ENCODE measurements at regions not wholly inside any gene's neighbourhood (a gene's known extent, or its start where the extent isn't known, plus 50 kb on each side); places are given as distances from the start of the nearest gene placed in this dataset.
A peak's percentile ranks its signal among the peaks of the same experiment; 100 is the strongest.

DNA sequence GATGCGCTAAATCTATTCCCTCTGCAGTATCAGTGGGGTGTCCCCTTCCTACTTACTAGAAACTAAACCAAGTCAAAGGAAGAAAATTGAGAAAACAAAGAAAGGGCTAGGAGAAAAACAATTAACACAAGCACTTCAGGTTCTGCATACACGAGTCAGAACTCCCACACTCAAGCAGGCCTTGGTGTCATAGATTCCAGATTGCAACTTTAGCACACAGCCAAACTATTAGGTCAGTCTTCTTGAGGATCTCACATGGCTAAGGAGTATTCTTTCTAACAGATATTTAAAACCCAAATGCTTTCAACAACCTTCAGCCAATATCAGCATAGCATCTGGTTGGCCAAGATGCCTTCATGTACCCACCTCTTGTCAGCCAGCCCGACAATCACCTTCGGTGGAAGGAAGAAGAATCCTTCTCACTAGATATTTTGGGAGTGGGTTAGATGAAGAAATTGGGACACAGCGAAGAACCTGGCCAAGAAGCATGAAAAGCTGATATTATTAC is 340.0 kb downstream of the VPS13C start:
- Histone ChIP-seq H3K4me1 (no peaks in the 10 kb centered on the region), H3K4me3 (no peak overlapping the region), H3K27ac (peak overlapping the region in 1 of 4 donors; percentile 8), H3K36me3 (no peaks in the 10 kb centered on the region), H3K9me3 (no peaks in the 10 kb centered on the region), H3K27me3 (no peaks in the 10 kb centered on the region)
- TF ChIP-seq, protein P1, sequence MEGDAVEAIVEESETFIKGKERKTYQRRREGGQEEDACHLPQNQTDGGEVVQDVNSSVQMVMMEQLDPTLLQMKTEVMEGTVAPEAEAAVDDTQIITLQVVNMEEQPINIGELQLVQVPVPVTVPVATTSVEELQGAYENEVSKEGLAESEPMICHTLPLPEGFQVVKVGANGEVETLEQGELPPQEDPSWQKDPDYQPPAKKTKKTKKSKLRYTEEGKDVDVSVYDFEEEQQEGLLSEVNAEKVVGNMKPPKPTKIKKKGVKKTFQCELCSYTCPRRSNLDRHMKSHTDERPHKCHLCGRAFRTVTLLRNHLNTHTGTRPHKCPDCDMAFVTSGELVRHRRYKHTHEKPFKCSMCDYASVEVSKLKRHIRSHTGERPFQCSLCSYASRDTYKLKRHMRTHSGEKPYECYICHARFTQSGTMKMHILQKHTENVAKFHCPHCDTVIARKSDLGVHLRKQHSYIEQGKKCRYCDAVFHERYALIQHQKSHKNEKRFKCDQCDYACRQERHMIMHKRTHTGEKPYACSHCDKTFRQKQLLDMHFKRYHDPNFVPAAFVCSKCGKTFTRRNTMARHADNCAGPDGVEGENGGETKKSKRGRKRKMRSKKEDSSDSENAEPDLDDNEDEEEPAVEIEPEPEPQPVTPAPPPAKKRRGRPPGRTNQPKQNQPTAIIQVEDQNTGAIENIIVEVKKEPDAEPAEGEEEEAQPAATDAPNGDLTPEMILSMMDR (IDR thresholded peaks at IDR 0.05) = no peak
- TF ChIP-seq POLR2A (IDR thresholded peaks at IDR 0.05) = no peak
- no peak for TF ChIP-seq EP300 (IDR thresholded peaks at IDR 0.05)
- 83 to 85% methylated on average over 5 of the region's 5 CpGs for WGBS, 2 donors
- no peak for DNase-seq (ENCODE audit: low spot score in 2 of 2)

DNA sequence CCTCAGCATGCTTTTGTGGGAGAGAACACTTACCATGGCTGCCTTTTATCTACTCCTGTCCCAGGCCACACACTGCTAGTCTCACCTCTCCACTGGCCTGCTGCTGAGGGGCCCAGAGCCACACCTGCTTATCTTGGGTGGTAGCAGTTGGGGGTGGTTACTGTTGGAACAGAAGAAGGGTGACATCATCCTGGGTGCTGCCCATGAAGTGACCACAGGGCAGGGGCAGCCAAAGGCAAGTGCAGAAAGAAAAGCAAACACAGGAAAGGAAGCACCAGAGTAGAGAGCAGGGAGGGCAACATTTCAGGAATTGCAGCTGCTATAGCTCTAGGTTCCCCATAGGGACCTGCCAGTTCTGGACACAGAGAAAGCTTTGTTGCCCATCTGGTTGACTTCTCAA is 345.2 kb downstream of the VPS13C start:
- no peaks in the 10 kb centered on the region for H3K4me1 ChIP-seq
- no peak overlapping the region for H3K27ac ChIP-seq
- TF ChIP-seq POLR2A (IDR thresholded peaks at IDR 0.05) (no peak), EP300 (IDR thresholded peaks at IDR 0.05) (no peak)
- TF ChIP-seq, protein P1 (IDR thresholded peaks at IDR 0.05) = no peak
- H3K36me3 ChIP-seq = no peaks in the 10 kb centered on the region
- H3K4me3 ChIP-seq = no peak overlapping the region
- DNase-seq (ENCODE audit: low spot score in 2 of 2) = no peak
- H3K9me3 ChIP-seq = no peaks in the 10 kb centered on the region
- H3K27me3 ChIP-seq = no peaks in the 10 kb centered on the region

DNA sequence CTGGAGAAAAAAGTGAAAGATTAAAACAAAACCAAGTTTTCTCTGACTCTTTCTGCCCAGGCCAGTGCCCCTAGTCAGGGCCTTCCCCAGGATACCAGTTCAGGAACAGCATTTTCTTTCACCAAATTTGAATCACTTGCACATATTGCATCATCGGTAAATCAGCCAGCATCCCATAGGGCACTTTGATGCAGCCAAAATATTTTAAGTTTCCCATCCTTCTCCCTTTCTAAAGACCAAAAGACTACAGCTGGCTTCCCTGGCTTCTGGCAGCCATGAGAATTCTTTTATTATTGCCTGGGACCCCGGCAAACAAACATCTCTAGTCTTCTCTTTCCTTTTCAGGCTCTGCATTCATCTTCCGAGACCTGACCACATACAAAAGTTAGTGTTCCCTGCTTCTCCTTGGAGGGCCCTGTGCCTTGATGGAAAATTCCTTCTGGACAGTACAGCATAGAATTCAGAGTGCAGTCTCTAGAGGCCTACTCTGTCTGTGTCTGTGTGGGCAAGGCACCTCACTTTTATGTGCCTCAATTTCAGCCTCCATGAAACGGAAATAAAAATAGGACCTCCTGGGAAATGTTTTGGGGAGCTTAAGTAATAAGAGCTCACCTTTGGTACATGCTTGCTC is 348.0 kb downstream of the VPS13C start:
- WGBS, 2 donors = 59 to 66% methylated on average over 4 of the region's 4 CpGs
- Histone ChIP-seq H3K4me3 (no peak overlapping the region), H3K27me3 (no peaks in the 10 kb centered on the region), H3K9me3 (no peaks in the 10 kb centered on the region), H3K36me3 (no peaks in the 10 kb centered on the region), H3K4me1 (no peaks in the 10 kb centered on the region), H3K27ac (no peak overlapping the region)
- TF ChIP-seq, protein P1 (IDR thresholded peaks at IDR 0.05) = no peak
- no peak for TF ChIP-seq EP300 (IDR thresholded peaks at IDR 0.05)
- TF ChIP-seq POLR2A (IDR thresholded peaks at IDR 0.05) = no peak
- DNase-seq (ENCODE audit: low spot score in 2 of 2) = no peak

DNA sequence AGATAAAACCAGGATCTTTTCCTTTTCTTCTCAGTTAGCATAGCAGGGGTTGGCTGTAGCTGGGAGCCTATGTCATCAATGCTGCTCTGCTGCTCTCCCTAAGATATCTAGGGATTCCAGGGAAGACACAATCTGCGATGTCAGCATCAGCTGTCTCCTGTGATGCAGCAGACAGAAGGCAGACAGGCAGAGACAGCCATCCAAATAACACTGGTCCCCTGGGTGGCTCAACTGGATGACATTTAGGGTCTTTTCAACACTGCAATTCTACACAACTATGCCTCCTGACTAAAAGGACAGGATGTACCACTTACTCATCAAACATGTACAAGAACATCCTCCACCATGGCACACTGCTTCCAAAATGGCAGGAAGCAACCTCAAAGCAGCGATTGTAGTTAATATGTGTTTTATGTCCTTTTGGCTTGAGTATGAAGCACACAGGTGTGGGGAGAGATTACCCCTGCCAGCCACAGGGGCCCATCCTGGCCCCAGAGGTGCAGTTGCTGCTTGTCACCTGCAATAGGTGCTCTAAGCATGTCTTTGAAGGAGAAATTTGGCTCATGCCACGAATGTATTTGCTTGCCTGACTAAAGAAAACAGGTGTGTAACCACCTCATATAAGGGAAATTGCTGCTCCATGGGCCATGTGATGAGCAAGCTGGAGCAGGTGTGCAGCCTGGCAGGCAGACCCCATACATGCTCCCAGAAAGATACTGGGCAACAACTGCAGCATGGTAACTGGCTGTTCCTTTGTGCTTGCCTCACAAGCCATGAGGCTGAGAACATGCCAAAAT is 357.8 kb downstream of the VPS13C start:
- H3K9me3 ChIP-seq = peaks cover 0 to 5% (median 0%) of the 10 kb centered on the region in 4 donors
- TF ChIP-seq POLR2A (IDR thresholded peaks at IDR 0.05) (no peak), EP300 (IDR thresholded peaks at IDR 0.05) (no peak)
- TF ChIP-seq, protein P1 (IDR thresholded peaks at IDR 0.05) = no peak
- H3K27me3 ChIP-seq = no peaks in the 10 kb centered on the region
- H3K4me3 ChIP-seq = no peak overlapping the region
- H3K36me3 ChIP-seq = no peaks in the 10 kb centered on the region
- no peaks in the 10 kb centered on the region for H3K4me1 ChIP-seq
- 56 to 59% methylated on average over 3 of the region's 3 CpGs for WGBS, 2 donors
- H3K27ac ChIP-seq = no peak overlapping the region
- no peak for DNase-seq (ENCODE audit: low spot score in 2 of 2)

DNA sequence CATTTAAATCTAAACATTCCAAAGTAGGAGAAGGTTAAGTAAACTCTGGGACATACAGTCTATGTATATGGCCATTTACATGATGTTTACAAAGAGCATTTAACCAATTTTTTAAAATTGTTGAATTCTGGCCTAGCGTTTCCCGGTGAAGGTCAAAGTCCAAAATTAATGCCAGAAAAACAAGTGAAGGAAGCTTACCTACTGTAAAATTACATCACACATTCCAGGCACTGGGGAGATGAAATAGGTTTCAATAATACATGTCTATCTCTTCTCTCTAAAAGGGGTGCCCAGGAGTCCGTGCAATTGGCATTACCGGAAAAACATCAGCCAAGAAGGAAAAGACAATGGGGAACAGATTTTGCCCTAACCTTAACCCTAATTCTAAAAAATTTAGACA is 358.8 kb downstream of the VPS13C start:
- WGBS, 2 donors = 90 to 95% methylated on average over 4 of the region's 4 CpGs

More for the DNA sequence above, 358.8 kb downstream of the VPS13C start:
- no peaks in the 10 kb centered on the region for H3K4me1 ChIP-seq
- peaks cover 0 to 5% (median 0%) of the 10 kb centered on the region in 4 donors for H3K9me3 ChIP-seq
- TF ChIP-seq POLR2A (IDR thresholded peaks at IDR 0.05) (no peak), EP300 (IDR thresholded peaks at IDR 0.05) (no peak)
- TF ChIP-seq, protein P1 (IDR thresholded peaks at IDR 0.05) = no peak
- H3K27ac ChIP-seq = no peak overlapping the region
- H3K4me3 ChIP-seq = no peak overlapping the region
- no peaks in the 10 kb centered on the region for H3K27me3 ChIP-seq
- DNase-seq (ENCODE audit: low spot score in 2 of 2) = no peak
- no peaks in the 10 kb centered on the region for H3K36me3 ChIP-seq

All from tibial nerve (tissue), 4 donors.